ENCODE measurements at regions not wholly inside any gene's neighbourhood (a gene's known extent, or its start where the extent isn't known, plus 50 kb on each side); places are given as distances from the start of the nearest gene placed in this dataset.

DNA sequence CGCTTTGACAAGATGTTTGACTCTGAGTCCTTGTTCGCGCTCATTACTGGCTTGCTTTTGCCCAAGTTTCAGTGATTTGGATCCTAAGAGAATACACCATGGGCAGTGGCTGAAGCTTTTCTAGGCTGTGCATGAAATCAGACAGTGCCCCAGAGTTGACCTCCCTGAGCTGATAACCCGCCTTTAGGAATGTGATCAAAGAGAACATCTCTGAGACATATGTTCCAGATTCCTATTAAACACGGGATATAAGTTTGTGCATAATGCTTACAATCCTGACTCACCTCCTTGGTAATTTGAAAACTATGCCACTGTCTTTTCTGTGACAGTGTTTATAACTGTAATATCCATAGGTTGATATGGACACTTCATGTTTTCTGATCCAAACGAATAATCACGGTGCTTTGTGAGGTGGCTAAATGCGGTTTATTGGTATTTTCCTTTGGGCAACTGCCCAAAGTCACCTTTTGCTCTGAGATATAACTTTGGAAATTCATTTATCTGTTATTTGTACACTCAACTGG is 732.9 kb downstream of the MTRR start (continued):
- TF ChIP-seq, protein P1, sequence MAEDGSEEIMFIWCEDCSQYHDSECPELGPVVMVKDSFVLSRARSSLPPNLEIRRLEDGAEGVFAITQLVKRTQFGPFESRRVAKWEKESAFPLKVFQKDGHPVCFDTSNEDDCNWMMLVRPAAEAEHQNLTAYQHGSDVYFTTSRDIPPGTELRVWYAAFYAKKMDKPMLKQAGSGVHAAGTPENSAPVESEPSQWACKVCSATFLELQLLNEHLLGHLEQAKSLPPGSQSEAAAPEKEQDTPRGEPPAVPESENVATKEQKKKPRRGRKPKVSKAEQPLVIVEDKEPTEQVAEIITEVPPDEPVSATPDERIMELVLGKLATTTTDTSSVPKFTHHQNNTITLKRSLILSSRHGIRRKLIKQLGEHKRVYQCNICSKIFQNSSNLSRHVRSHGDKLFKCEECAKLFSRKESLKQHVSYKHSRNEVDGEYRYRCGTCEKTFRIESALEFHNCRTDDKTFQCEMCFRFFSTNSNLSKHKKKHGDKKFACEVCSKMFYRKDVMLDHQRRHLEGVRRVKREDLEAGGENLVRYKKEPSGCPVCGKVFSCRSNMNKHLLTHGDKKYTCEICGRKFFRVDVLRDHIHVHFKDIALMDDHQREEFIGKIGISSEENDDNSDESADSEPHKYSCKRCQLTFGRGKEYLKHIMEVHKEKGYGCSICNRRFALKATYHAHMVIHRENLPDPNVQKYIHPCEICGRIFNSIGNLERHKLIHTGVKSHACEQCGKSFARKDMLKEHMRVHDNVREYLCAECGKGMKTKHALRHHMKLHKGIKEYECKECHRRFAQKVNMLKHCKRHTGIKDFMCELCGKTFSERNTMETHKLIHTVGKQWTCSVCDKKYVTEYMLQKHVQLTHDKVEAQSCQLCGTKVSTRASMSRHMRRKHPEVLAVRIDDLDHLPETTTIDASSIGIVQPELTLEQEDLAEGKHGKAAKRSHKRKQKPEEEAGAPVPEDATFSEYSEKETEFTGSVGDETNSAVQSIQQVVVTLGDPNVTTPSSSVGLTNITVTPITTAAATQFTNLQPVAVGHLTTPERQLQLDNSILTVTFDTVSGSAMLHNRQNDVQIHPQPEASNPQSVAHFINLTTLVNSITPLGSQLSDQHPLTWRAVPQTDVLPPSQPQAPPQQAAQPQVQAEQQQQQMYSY (CRISPR knock-in tag; IDR thresholded peaks at IDR 0.05) = no peak

DNA sequence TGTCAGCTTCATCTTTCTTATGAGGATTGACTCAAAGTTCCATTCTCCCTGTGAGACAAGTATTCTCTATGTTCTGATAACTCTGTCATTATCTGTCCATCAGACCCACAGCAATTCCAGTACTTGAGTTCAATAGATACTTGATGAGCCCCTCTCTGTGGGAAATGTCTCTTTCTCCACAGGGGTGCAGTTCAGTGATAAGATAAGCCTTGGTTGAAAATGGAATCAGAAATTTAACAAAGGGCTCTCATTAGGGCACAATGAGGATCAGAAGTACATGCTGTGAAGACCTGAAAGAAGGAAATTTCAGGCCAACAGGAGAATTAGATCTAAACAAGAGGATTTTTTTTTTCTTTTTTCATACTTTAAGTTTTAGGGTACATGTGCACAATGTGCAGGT is 737.3 kb downstream of the MTRR start:
- FAIRE-seq = no peak
- SMC1A ChIA-PET (ENCODE audit: uncharacterized antibody, unreplicated experiment) = interaction anchor here (0.6 kb wide), 1 partner anchor 632 kb away, joined by 5 read pairs; no protein-coding TSS in a partner anchor
- H3K36me3 ChIP-seq (ENCODE audit: control insufficient read depth in 2 of 2, insufficient read depth in 2 of 2, low read length in 1 of 2) = no peaks in the 10 kb centered on the region
- TF ChIP-seq NRF1 (conservative IDR thresholded peaks at IDR 0.05; ENCODE audit: low read depth, low read length) (no peak), PAX5 (IDR thresholded peaks at IDR 0.05; ENCODE audit: borderline replicate concordance, low read depth, low read length) (no peak), PML (IDR thresholded peaks at IDR 0.05; ENCODE audit: low read length) (no peak), NR2F1 (conservative IDR thresholded peaks at IDR 0.05) (no peak), RBBP5 (conservative IDR thresholded peaks at IDR 0.05) (no peak), ZNF207 (IDR thresholded peaks at IDR 0.05; ENCODE audit: borderline replicate concordance) (no peak), NFYB (IDR thresholded peaks at IDR 0.05; ENCODE audit: insufficient read depth, low read depth, low read length) (no peak), KDM1A (IDR thresholded peaks at IDR 0.05; ENCODE audit: borderline replicate concordance) (no peak), STAT1 (conservative IDR thresholded peaks at IDR 0.05) (no peak), ZBED1 (IDR thresholded peaks at IDR 0.05; ENCODE audit: borderline replicate concordance) (no peak), NR2C1 (IDR thresholded peaks at IDR 0.05) (no peak)
- H3K4me3 ChIP-seq = no peak overlapping the region
- RAD21 ChIA-PET (ENCODE audit: unreplicated experiment) = no interaction called here
- CTCF ChIA-PET = no interaction called here
- no peaks in the 10 kb centered on the region for H3K79me2 ChIP-seq (ENCODE audit: control insufficient read depth, insufficient read depth, low read length)
- intact Hi-C loops (cut with micrococcal nuclease; ENCODE audit: unreplicated experiment) (no loop called here), in situ Hi-C loops (cut with MboI) (no loop called here)
- H4K20me1 ChIP-seq (ENCODE audit: control insufficient read depth, insufficient read depth) = no peaks in the 10 kb centered on the region
- no peak for ATAC-seq
- H3K4me1 ChIP-seq (ENCODE audit: control insufficient read depth, insufficient read depth, low read length) = no peaks in the 10 kb centered on the region
- H3K27me3 ChIP-seq (replicated peaks in 1 of 2; ENCODE audit: control insufficient read depth in 2 of 2, insufficient read depth in 2 of 2, low read length in 1 of 2) = no peaks in the 10 kb centered on the region
- no peak overlapping the region for H2AFZ ChIP-seq (ENCODE audit: control insufficient read depth, low read depth, low read length)
- no peaks in the 10 kb centered on the region for H3K9me3 ChIP-seq (replicated peaks; ENCODE audit: control insufficient read depth, insufficient read depth, low read length)
- POLR2A ChIA-PET = no interaction called here
- no peak overlapping the region for H3K9ac ChIP-seq (ENCODE audit: control insufficient read depth, insufficient read depth, low read length)
- DNase-seq (ENCODE audit: low read depth, low spot score) = no peak
- no peak overlapping the region for H3K27ac ChIP-seq (ENCODE audit: control insufficient read depth, insufficient read depth)
- no TSS peak for BruUV-seq (replicated peaks)
- no peak overlapping the region for H3K4me2 ChIP-seq (ENCODE audit: control insufficient read depth, insufficient read depth)

Measured in GM12878 (cell line).